HG03565 (cell line): ENCODE measurements at regions not wholly inside any gene's neighbourhood (a gene's known extent, or its start where the extent isn't known, plus 50 kb on each side); places are given as distances from the start of the nearest gene placed in this dataset.
A peak's percentile ranks its signal among the peaks of the same experiment; 100 is the strongest.

Experiments used
- ATAC-seq: cut with Tn5 transposase; IDR thresholded peaks from one replicate; pipeline ENCODE4 v1.9.1; 2021; ENCODE audit warnings: mild to moderate bottlenecking, moderate library complexity; ENCODE audit not compliant: unreplicated experiment

- ATAC-seq = no peak
Observed at GRCh38 chr13:105050686-105051085, 1484.8 kb downstream of the EFNB2 start.

GRCh38 chr13:105048677-105049076 lies 1486.8 kb downstream of the EFNB2 start:
- peak; percentile 96 for ATAC-seq

- ATAC-seq = no peak
Observed at GRCh38 chr13:105047676-105048295, 1487.7 kb downstream of the EFNB2 start.

GRCh38 chr13:105037110-105037509 lies 1498.4 kb downstream of the EFNB2 start:
- ATAC-seq = no peak

- ATAC-seq = no peak
Observed at GRCh38 chr13:105035092-105035491, 1500.4 kb downstream of the EFNB2 start.

- ATAC-seq = no peak
Observed at GRCh38 chr13:105033999-105034398, 1501.5 kb downstream of the EFNB2 start.

GRCh38 chr13:105031306-105031705 lies 1504.2 kb downstream of the EFNB2 start:
- no peak for ATAC-seq

GRCh38 chr13:105030851-105031250 lies 1504.6 kb downstream of the EFNB2 start:
- ATAC-seq = no peak

GRCh38 chr13:105019073-105019472 lies 1516.4 kb downstream of the EFNB2 start:
- no peak for ATAC-seq

GRCh38 chr13:105016266-105016665 lies 1519.2 kb downstream of the EFNB2 start:
- no peak for ATAC-seq

GRCh38 chr13:105008604-105009003 lies 1526.9 kb downstream of the EFNB2 start:
- ATAC-seq = no peak

GRCh38 chr13:105007166-105007808 lies 1528.2 kb downstream of the EFNB2 start:
- no peak for ATAC-seq

GRCh38 chr13:104996022-104996421 lies 1539.4 kb downstream of the EFNB2 start:
- ATAC-seq = no peak

GRCh38 chr13:104993708-104994107 lies 1541.8 kb downstream of the EFNB2 start:
- ATAC-seq = no peak

- no peak for ATAC-seq
Observed at GRCh38 chr13:104987621-104988020, 1547.8 kb downstream of the EFNB2 start.

- peak; percentile 82 for ATAC-seq
Observed at GRCh38 chr13:104984296-104984818, 1551.1 kb downstream of the EFNB2 start.

- ATAC-seq = no peak
Observed at GRCh38 chr13:104983601-104984000, 1551.9 kb downstream of the EFNB2 start.

GRCh38 chr13:104980586-104980985 lies 1554.9 kb downstream of the EFNB2 start:
- no peak for ATAC-seq

GRCh38 chr13:104979281-104980030 lies 1556.0 kb downstream of the EFNB2 start:
- no peak for ATAC-seq

- no peak for ATAC-seq
Observed at GRCh38 chr13:104976986-104977385, 1558.5 kb downstream of the EFNB2 start.

- ATAC-seq = peak; percentile 83
Observed at GRCh38 chr13:104975272-104975671, 1560.2 kb downstream of the EFNB2 start.

GRCh38 chr13:104968876-104969275 lies 1566.6 kb downstream of the EFNB2 start:
- no peak for ATAC-seq
